IMR-90 (cell line): ENCODE measurements at regions not wholly inside any gene's neighbourhood (a gene's known extent, or its start where the extent isn't known, plus 50 kb on each side); places are given as distances from the start of the nearest gene placed in this dataset.

Experiments used
- BHLHE40 ChIP-seq: fragments of 150-350 bp; IDR thresholded peaks from 2 replicates; pipeline ENCODE4 v1.6.1; 2016; ENCODE audit warnings: mild to moderate bottlenecking, low read depth, low read length
- CEBPB ChIP-seq: IDR thresholded peaks from 2 replicates; pipeline ENCODE4 v1.6.1; 2012; ENCODE audit warnings: low read depth, low read length, improper control_type of control experiment
- FOS ChIP-seq: fragments of 150-350 bp; IDR thresholded peaks from 2 replicates; pipeline ENCODE4 v1.6.1; 2016; ENCODE audit warnings: low read depth, low read length
- MAZ ChIP-seq: IDR thresholded peaks from 2 replicates; pipeline ENCODE4 v1.6.1; 2012; ENCODE audit warnings: low read depth, mild to moderate bottlenecking, low read length, improper control_type of control experiment, moderate library complexity, borderline replicate concordance
- MXI1 ChIP-seq: IDR thresholded peaks from 2 replicates; pipeline ENCODE4 v1.6.1; 2012; ENCODE audit warnings: low read depth, mild to moderate bottlenecking, low read length, moderate library complexity, borderline replicate concordance
- POLR2A ChIP-seq: IDR thresholded peaks from 2 replicates; pipeline ENCODE4 v1.6.1; 2012; ENCODE audit warnings: mild to moderate bottlenecking, low read depth, low read length
- RAD21 ChIP-seq: IDR thresholded peaks from 2 replicates; pipeline ENCODE4 v1.6.1; 2012; ENCODE audit warnings: low read length, improper control_type of control experiment
- RCOR1 ChIP-seq: IDR thresholded peaks from 2 replicates; pipeline ENCODE4 v1.6.1; 2012; ENCODE audit warnings: mild to moderate bottlenecking, low read length, improper control_type of control experiment; ENCODE audit not compliant: insufficient replicate concordance
- RFX5 ChIP-seq: IDR thresholded peaks from 2 replicates; pipeline ENCODE4 v1.8.0; 2012; ENCODE audit warnings: low read depth, mild to moderate bottlenecking, low read length, moderate library complexity
- SMC3 ChIP-seq: fragments of 150-350 bp; IDR thresholded peaks from 2 replicates; pipeline ENCODE4 v1.6.1; 2016; ENCODE audit warnings: low read depth, mild to moderate bottlenecking, antibody characterized with exemption, low read length, moderate library complexity
- TF ChIP-seq, protein P1 (sequence below): conservative IDR thresholded peaks from 2 replicates; pipeline ENCODE4 v1.5.1; 2012; ENCODE audit warnings: mild to moderate bottlenecking, low read depth, low read length, improper control_type of control experiment
- TF ChIP-seq, protein P2 (sequence below): fragments of 150-350 bp; IDR thresholded peaks from 2 replicates; pipeline ENCODE4 v1.6.1; 2017; ENCODE audit warnings: mild to moderate bottlenecking, antibody characterized with exemption, low read length, low read depth

DNA sequence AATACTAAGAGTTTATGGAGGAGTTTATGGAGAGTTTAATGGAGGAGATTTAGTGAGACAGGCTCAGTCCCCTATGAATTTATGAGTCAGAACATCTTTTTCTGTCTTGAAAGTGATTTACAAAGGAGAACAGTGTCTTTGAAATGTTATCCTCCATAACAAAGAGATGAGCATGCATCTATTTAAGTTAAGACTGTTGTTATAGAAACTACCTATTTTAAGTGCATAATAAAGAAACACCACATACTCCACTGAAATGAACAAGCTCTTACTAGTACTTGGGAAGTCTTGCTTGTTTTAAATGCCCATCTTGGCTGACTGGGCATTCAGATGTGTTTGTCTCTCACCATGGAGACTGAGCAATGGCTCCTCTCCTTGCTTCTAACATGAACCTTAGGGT is 118.7 kb upstream of the ACP3 start:
- TF ChIP-seq, protein P1, sequence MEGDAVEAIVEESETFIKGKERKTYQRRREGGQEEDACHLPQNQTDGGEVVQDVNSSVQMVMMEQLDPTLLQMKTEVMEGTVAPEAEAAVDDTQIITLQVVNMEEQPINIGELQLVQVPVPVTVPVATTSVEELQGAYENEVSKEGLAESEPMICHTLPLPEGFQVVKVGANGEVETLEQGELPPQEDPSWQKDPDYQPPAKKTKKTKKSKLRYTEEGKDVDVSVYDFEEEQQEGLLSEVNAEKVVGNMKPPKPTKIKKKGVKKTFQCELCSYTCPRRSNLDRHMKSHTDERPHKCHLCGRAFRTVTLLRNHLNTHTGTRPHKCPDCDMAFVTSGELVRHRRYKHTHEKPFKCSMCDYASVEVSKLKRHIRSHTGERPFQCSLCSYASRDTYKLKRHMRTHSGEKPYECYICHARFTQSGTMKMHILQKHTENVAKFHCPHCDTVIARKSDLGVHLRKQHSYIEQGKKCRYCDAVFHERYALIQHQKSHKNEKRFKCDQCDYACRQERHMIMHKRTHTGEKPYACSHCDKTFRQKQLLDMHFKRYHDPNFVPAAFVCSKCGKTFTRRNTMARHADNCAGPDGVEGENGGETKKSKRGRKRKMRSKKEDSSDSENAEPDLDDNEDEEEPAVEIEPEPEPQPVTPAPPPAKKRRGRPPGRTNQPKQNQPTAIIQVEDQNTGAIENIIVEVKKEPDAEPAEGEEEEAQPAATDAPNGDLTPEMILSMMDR: no peak
- no peak for TF ChIP-seq CEBPB
- no peak for TF ChIP-seq MXI1
- TF ChIP-seq RAD21: no peak
- no peak for TF ChIP-seq POLR2A
- no peak for TF ChIP-seq FOS
- TF ChIP-seq BHLHE40: no peak
- TF ChIP-seq MAZ: no peak
- TF ChIP-seq SMC3: no peak
- no peak for TF ChIP-seq RCOR1
- TF ChIP-seq RFX5: no peak
- TF ChIP-seq, protein P2, sequence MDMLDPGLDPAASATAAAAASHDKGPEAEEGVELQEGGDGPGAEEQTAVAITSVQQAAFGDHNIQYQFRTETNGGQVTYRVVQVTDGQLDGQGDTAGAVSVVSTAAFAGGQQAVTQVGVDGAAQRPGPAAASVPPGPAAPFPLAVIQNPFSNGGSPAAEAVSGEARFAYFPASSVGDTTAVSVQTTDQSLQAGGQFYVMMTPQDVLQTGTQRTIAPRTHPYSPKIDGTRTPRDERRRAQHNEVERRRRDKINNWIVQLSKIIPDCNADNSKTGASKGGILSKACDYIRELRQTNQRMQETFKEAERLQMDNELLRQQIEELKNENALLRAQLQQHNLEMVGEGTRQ: no peak
